ENCODE measurements at regions not wholly inside any gene's neighbourhood (a gene's known extent, or its start where the extent isn't known, plus 50 kb on each side); places are given as distances from the start of the nearest gene placed in this dataset.

GRCh38 chr4:54473798-54474197, 184.0 kb upstream of the KIT start:
- Histone ChIP-seq H3K4me1 (no peaks in the 10 kb centered on the region), H3K27ac (no peak overlapping the region), H3K9me3 (no peaks in the 10 kb centered on the region), H3K27me3 (ENCODE audit: insufficient read depth in 3 of 3, low read length in 2 of 3) (no peaks in the 10 kb centered on the region), H3K36me3 (ENCODE audit: insufficient read depth in 1 of 2, low read depth in 1 of 2) (no peaks in the 10 kb centered on the region), H3K4me3 (no peak overlapping the region)
- intact Hi-C loops (cut with DNase I) = no loop called here
- DNase-seq = no peak
- ATAC-seq = no peak
- 87 to 89% (median 88%) methylated on average over 6 of the region's 6 CpGs for WGBS, 3 donors
- no peak for TF ChIP-seq CTCF (IDR thresholded peaks at IDR 0.05)

GRCh38 chr4:54475546-54475945, 182.2 kb upstream of the KIT start:
- ATAC-seq (no peak), DNase-seq (no peak)
- Histone ChIP-seq H3K4me1 (no peaks in the 10 kb centered on the region), H3K4me3 (no peak overlapping the region), H3K36me3 (ENCODE audit: insufficient read depth in 1 of 2, low read depth in 1 of 2) (no peaks in the 10 kb centered on the region), H3K9me3 (peaks cover 5% of the 10 kb centered on the region), H3K27ac (no peak overlapping the region), H3K27me3 (ENCODE audit: insufficient read depth in 3 of 3, low read length in 2 of 3) (no peaks in the 10 kb centered on the region)
- intact Hi-C loops (cut with DNase I) = no loop called here
- TF ChIP-seq CTCF (IDR thresholded peaks at IDR 0.05) = no peak

- 70 to 76% (median 73%) methylated on average over 6 of the region's 6 CpGs for WGBS, 3 donors
- Histone ChIP-seq H3K27ac (no peak overlapping the region), H3K4me1 (no peaks in the 10 kb centered on the region), H3K9me3 (peaks cover 5% of the 10 kb centered on the region), H3K4me3 (no peak overlapping the region), H3K27me3 (ENCODE audit: insufficient read depth in 3 of 3, low read length in 2 of 3) (no peaks in the 10 kb centered on the region), H3K36me3 (ENCODE audit: insufficient read depth in 1 of 2, low read depth in 1 of 2) (no peaks in the 10 kb centered on the region)
- intact Hi-C loops (cut with DNase I) = no loop called here
- no peak for TF ChIP-seq CTCF (IDR thresholded peaks at IDR 0.05)
- ATAC-seq = no peak
- no peak for DNase-seq
These were observed 175.1 kb upstream of the KIT start for GRCh38 chr4:54482529-54483200.

GRCh38 chr4:54484383-54484782, 173.4 kb upstream of the KIT start:
- no peak for TF ChIP-seq CTCF (IDR thresholded peaks at IDR 0.05)
- DNase-seq = no peak
- ATAC-seq = no peak
- Histone ChIP-seq H3K36me3 (ENCODE audit: insufficient read depth in 1 of 2, low read depth in 1 of 2) (no peaks in the 10 kb centered on the region), H3K27me3 (ENCODE audit: insufficient read depth in 3 of 3, low read length in 2 of 3) (no peaks in the 10 kb centered on the region), H3K4me3 (no peak overlapping the region), H3K4me1 (no peaks in the 10 kb centered on the region), H3K9me3 (peaks cover under 1% of the 10 kb centered on the region), H3K27ac (no peak overlapping the region)
- intact Hi-C loops (cut with DNase I) = no loop called here
- WGBS, 3 donors = 65 to 67% (median 67%) methylated on average over 6 of the region's 6 CpGs

GRCh38 chr4:54487491-54487890, 170.3 kb upstream of the KIT start:
- DNase-seq = no peak
- intact Hi-C loops (cut with DNase I) = no loop called here
- H3K9me3 ChIP-seq = no peaks in the 10 kb centered on the region
- no peak overlapping the region for H3K4me3 ChIP-seq
- no peaks in the 10 kb centered on the region for H3K36me3 ChIP-seq (ENCODE audit: insufficient read depth in 1 of 2, low read depth in 1 of 2)
- no peak overlapping the region for H3K27ac ChIP-seq
- H3K27me3 ChIP-seq (ENCODE audit: insufficient read depth in 3 of 3, low read length in 2 of 3) = no peaks in the 10 kb centered on the region
- 94 to 97% (median 97%) methylated on average over 2 of the region's 2 CpGs for WGBS, 3 donors
- ATAC-seq = no peak
- no peaks in the 10 kb centered on the region for H3K4me1 ChIP-seq
- no peak for TF ChIP-seq CTCF (IDR thresholded peaks at IDR 0.05)

Data from psoas muscle (tissue), 7 donors.